SK-N-MC (cell line): ENCODE measurements at regions not wholly inside any gene's neighbourhood (a gene's known extent, or its start where the extent isn't known, plus 50 kb on each side); places are given as distances from the start of the nearest gene placed in this dataset.

Experiments used
- EZH2 ChIP-seq: fragments of 200-600 bp; sonication (generic); IDR thresholded peaks from one replicate; pipeline ENCODE4 v1.6.1; 2017; ENCODE audit warnings: antibody characterized with exemption
- POLR2AphosphoS5 ChIP-seq: IDR thresholded peaks from 2 replicates; pipeline ENCODE4 v1.6.1; 2012; ENCODE audit warnings: mild to moderate bottlenecking, low read depth, low read length, borderline replicate concordance

DNA sequence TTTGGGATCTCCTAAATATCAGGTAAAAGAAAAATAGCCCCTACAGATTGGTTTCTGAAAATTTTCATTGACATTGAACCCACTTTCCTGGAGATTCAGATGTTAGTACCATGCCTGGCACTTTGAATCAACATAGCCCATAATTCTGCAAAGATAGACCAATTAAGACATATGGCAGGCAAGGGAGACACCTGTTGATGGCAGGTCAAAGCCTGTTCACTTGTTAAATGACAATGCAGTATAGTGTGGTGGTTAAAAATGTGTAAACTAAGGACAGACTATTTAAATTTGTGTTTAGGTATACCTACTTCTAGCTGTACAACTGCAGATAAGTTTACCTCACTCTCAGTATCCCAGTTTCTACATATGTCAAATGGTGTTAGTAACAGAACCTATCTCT is 178.1 kb upstream of the MMADHC start:
- TF ChIP-seq POLR2AphosphoS5 (no peak), EZH2 (no peak)
